Upper lobe of left lung (tissue), 4 donors: ENCODE measurements at regions not wholly inside any gene's neighbourhood (a gene's known extent, or its start where the extent isn't known, plus 50 kb on each side); places are given as distances from the start of the nearest gene placed in this dataset.

Experiments
- EP300 ChIP-seq, 4 donors: sonication (generic); formaldehyde crosslinking; IDR thresholded peaks; one replicate each; pipeline ENCODE4 v1.5.1; 2017; ENCODE audit warnings: antibody characterized with exemption in 4 of 4, control low read depth in 2 of 4
- POLR2A ChIP-seq, 4 donors: fragments of 450-650 bp; IDR thresholded peaks; one replicate each; pipeline ENCODE4 v1.5.1; 2016 to 2017; ENCODE audit warnings: antibody characterized with exemption in 4 of 4, mild to moderate bottlenecking in 2 of 4
- POLR2AphosphoS5 ChIP-seq, 2 donors: sonication (generic); formaldehyde crosslinking; IDR thresholded peaks; one replicate each; pipeline ENCODE4 v1.5.1; 2017; ENCODE audit warnings: antibody characterized with exemption in 2 of 2
- TF ChIP-seq, protein P1 (sequence below), 6 experiments: fragments of 450-650 bp in 4 of 6; fragments of 200-600 bp in 2 of 6; sonication (generic) in 2 of 6; IDR thresholded peaks; one replicate each; pipeline ENCODE4 v1.5.1; 2016 to 2019; ENCODE audit warnings: antibody characterized with exemption in 6 of 6

DNA sequence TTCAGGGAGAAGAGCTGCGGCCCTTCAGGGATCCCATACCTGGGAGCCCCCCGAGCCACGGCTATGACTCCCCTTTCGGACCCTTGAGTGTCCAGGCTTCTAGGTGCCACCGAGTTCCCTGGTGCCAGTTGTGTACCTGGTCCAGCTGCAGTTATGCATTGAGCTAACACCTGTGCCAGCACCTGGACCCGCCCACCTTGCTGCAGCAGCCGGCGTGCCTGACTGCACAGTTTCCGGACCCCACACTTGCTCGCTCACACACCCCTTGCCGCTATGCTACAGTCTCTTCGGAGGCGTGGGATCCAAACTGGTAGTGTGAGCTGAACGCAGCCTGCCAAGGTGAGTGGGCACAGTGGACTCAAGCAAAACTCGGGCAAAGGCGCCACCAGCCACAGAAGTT, 284.5 kb upstream of the ROBO1 start:
- no peak for TF ChIP-seq POLR2A (IDR thresholded peaks at IDR 0.05)
- no peak for TF ChIP-seq POLR2AphosphoS5 (IDR thresholded peaks at IDR 0.05)
- TF ChIP-seq, protein P1, sequence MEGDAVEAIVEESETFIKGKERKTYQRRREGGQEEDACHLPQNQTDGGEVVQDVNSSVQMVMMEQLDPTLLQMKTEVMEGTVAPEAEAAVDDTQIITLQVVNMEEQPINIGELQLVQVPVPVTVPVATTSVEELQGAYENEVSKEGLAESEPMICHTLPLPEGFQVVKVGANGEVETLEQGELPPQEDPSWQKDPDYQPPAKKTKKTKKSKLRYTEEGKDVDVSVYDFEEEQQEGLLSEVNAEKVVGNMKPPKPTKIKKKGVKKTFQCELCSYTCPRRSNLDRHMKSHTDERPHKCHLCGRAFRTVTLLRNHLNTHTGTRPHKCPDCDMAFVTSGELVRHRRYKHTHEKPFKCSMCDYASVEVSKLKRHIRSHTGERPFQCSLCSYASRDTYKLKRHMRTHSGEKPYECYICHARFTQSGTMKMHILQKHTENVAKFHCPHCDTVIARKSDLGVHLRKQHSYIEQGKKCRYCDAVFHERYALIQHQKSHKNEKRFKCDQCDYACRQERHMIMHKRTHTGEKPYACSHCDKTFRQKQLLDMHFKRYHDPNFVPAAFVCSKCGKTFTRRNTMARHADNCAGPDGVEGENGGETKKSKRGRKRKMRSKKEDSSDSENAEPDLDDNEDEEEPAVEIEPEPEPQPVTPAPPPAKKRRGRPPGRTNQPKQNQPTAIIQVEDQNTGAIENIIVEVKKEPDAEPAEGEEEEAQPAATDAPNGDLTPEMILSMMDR (IDR thresholded peaks at IDR 0.05) = no peak
- TF ChIP-seq EP300 (IDR thresholded peaks at IDR 0.05) = no peak
